HG03558 (cell line): ENCODE measurements at regions not wholly inside any gene's neighbourhood (a gene's known extent, or its start where the extent isn't known, plus 50 kb on each side); places are given as distances from the start of the nearest gene placed in this dataset.
"Not testable (repeated sequence)": the region's sequence is repeated elsewhere in the genome, so short reads cannot be mapped to it uniquely, and the experiment has no call there.

ENCODE experiments used
- ATAC-seq: cut with Tn5 transposase; IDR thresholded peaks from one replicate; pipeline ENCODE4 v1.9.1; 2021; ENCODE audit warnings: moderate number of reproducible peaks; ENCODE audit not compliant: unreplicated experiment; ENCODE audit errors: extremely low read depth

GRCh38 chr20:28562510-28562898, 2695.0 kb upstream of the DEFB115 start:
- ATAC-seq, result no peak

DNA sequence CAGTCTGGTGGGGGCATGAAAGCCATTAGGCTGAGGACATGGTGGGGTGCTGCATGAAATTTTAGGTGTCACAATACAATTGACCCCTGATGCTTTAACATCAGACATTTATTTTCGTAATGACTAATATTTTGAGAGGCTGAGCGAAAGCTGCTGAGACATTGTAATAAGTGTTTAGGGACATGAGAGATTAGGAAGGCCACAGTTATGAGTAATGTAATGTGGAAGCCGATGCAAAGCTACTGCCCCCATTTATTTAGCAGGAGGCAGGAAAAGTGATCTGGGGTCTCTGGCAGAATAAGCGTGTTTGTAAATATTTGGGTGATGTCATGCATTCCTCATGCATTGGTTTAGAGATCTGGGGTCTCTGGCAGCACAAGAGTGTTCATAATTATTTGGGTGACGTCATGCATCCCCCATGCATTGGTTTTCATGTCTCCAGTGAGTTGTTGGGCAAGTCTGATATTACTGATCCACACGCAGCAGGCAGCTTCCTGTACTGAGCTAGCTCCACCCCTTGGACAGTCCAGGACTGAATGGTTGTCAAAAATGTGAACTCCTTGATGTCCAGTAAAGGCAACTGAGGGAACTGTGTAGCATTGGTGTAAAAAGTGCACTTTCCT, 2694.5 kb upstream of the DEFB115 start:
- not testable (repeated sequence) for ATAC-seq

DNA sequence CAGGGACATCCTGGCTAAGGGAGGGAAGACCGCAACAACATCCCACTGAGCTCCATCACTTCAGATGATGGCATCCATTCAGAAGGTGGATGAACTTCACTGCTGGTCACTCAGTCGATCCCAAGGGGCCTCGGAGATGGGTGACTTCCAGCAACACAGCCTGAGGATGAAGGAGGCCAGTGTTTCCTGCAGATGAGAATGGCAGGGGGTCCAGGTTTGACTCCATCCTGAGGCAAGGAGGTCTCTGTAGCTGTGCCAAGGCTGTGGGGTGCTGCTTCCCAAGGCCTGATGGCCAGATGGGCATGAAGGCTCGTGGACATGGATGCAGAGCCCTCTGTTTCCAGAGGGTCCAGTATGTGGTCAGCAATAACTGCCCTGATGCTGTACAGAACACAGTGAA, 2693.4 kb upstream of the DEFB115 start:
- not testable (repeated sequence) for ATAC-seq

DNA sequence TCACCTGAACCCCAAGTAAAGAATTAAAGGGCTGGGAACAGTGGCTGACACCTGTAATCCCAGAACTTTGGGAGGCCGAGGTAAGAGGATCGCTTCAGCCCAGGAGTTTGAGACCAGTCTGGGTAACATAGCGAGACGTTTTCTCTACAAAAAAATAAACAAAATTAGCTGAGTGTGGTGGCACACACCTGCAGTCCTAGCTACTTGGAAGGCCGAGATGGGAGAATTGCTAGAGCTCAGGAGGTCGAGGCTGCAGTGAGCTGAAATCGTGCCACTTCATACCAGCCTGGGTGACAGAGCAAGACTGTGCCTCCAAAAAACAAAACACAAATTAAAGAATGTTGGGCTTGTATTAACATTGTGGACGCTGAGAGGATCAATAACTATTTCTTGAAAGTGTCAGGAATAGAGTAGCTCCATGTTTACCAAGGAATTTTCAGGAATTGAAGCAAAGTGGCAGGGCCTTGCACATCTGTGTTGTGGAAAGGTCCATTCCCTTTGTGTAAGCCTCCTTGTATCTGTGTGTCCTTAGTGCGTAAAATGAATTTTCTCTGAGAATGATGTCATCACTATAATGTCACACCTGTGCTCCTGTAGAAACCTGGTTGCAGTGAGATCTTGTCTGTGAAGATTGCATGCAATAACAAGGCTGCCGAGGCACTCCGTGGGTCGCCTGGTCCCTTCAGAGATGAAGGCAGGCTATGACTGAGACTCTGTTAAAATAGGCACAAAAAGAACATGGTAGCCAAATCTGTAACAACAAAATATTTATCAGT, 2692.6 kb upstream of the DEFB115 start:
- not testable (repeated sequence) for ATAC-seq

GRCh38 chr20:28575991-28576390, 2681.5 kb upstream of the DEFB115 start:
- ATAC-seq, result not testable (repeated sequence)

GRCh38 chr20:28591680-28592079, 2665.8 kb upstream of the DEFB115 start:
- not testable (repeated sequence) for ATAC-seq

DNA sequence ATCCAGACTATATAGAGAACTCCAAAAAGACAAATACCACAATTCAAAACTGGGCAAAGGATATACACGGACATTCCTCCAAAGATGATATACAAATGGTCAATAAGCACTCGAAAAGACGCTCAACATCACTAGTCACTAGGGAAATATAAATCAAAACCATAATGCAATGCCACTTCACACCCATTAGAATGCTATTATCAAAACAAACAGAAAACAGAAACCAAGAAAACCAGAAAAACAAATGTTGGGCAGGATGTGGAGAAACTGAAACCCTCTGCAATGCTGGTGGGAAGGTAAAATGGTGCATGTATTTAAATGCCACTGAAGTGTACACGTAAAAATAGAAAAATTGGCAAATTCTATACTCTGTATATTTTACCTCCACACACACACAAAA, 2664.1 kb upstream of the DEFB115 start:
- ATAC-seq, result not testable (repeated sequence)

DNA sequence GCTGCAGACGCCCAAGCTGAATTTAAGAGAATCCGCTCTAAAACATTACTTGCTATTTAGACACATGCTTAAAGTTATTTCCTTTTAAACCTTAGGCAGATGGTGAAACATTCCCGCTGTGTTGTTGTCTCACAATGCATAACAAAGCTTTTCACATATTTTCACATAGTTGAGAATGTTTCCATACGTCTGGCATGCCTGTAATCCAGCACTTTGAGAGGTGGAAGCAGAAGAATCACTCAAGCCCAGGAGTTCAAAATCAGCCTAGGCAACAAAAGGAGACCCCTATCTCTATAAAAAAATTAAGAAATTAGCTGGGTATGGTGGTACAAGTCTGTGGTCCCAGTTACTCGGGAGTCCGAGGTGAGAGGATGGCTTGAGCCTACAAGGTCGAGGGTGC, 2663.0 kb upstream of the DEFB115 start:
- ATAC-seq, result not testable (repeated sequence)

- ATAC-seq, result not testable (repeated sequence)
These were observed 2655.5 kb upstream of the DEFB115 start for GRCh38 chr20:28602006-28602402.

GRCh38 chr20:28602403-28603217, 2654.9 kb upstream of the DEFB115 start:
- peak; percentile 97 for ATAC-seq

- not testable (repeated sequence) for ATAC-seq
These were observed 2654.3 kb upstream of the DEFB115 start for GRCh38 chr20:28603218-28603577.

DNA sequence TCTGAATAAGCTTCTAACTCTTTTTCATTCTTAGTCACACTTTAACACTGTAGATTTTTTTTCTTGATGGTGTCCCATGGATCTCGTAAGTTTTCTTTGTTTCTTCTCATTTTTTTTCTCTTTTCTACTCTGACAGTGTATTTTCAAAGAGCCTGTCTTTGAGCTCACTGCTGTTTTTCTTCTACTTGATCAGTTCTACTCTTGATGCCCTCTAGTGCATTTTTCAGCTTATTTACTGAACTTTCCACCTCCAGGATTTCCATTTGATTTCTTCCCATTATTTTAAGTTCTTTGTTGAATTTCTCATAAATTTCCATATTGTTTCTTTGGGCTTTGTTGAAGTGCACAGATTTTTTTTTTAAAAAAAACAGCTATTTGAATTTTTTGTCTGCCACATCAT, 2641.1 kb upstream of the DEFB115 start:
- ATAC-seq, result no peak

GRCh38 chr20:28619956-28620651, 2637.4 kb upstream of the DEFB115 start:
- not testable (repeated sequence) for ATAC-seq

- not testable (repeated sequence) for ATAC-seq
These were observed 2632.4 kb upstream of the DEFB115 start for GRCh38 chr20:28625112-28625511.

DNA sequence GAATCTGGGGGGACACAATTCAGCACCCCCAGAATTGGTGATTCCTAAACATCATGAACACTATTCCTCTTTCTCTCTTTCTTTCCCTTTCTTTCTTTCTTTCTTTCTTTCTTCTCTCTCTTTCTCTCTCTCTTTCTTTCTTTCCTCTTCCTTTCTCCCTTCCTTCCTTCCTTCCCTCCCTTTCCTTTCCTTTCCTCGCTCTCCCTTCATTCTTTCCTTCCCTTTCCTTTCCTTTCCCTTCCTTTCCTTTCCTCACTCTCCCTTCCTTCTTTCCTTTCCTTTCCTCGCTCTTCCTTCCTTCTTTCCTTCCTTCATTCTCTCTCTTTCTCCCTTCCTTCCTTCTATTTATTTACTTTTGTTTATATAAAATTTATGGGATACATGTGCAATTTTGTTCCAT, 2616.6 kb upstream of the DEFB115 start:
- not testable (repeated sequence) for ATAC-seq
